RWPE1 (cell line): ENCODE measurements at regions not wholly inside any gene's neighbourhood (a gene's known extent, or its start where the extent isn't known, plus 50 kb on each side); places are given as distances from the start of the nearest gene placed in this dataset.

Source experiments
- CTCF ChIA-PET: fragments of 350-600 bp; sonication (Branson Sonifier 250); formaldehyde crosslinking; extraction: SDS; loops from one replicate; lab custom pipeline; 2021; lab: Yijun Ruan, JAX
- POLR2A ChIA-PET: fragments of 400-600 bp; formaldehyde crosslinking; extraction: SDS; loops from one replicate; lab custom pipeline; 2020; ENCODE audit warnings: antibody characterized with exemption; ENCODE audit not compliant: low non-redundant PET; lab: Yijun Ruan, JAX
- DNase-seq: peaks from one replicate; pipeline ENCODE4 v3.0.0; 2012; ENCODE audit warnings: low spot score
- H3K27ac ChIP-seq: fragments of 450-650 bp; 2 replicates; pipeline ENCODE4 v1.5.1; 2017
- TF ChIP-seq, protein P1 (sequence below): fragments of 450-650 bp; conservative IDR thresholded peaks from 2 replicates; pipeline ENCODE4 v1.5.1; 2017; ENCODE audit warnings: low read depth, mild to moderate bottlenecking

DNA sequence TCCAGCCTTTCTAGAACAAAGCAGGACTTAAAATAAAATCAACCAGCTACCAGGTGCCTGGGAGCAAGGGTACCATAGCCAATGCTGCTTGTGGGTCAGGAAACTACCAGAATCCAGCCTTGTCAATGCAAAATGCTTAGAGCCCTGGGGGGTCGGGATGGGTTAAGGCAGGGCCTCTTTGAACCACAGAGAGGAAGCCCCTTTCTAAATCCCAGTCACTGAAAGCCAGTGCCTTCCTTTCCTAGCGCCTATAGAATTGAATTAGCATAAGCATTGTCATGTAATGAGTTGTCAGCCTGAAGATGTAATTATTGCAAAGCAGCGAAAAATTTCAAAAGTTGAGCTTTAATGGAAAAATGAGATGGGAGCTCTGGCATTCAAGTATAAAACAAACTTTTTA, 176.6 kb upstream of the DAB1 start:
- ChIA-PET POLR2A (no interaction called here), CTCF (no interaction called here)
- no peak for DNase-seq
- H3K27ac ChIP-seq: no peak overlapping the region
- TF ChIP-seq, protein P1, sequence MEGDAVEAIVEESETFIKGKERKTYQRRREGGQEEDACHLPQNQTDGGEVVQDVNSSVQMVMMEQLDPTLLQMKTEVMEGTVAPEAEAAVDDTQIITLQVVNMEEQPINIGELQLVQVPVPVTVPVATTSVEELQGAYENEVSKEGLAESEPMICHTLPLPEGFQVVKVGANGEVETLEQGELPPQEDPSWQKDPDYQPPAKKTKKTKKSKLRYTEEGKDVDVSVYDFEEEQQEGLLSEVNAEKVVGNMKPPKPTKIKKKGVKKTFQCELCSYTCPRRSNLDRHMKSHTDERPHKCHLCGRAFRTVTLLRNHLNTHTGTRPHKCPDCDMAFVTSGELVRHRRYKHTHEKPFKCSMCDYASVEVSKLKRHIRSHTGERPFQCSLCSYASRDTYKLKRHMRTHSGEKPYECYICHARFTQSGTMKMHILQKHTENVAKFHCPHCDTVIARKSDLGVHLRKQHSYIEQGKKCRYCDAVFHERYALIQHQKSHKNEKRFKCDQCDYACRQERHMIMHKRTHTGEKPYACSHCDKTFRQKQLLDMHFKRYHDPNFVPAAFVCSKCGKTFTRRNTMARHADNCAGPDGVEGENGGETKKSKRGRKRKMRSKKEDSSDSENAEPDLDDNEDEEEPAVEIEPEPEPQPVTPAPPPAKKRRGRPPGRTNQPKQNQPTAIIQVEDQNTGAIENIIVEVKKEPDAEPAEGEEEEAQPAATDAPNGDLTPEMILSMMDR: no peak

GRCh38 chr1:57599236-57599994, 175.6 kb upstream of the DAB1 start:
- POLR2A ChIA-PET: no interaction called here
- CTCF ChIA-PET: interaction anchor here (0.5 kb wide), 1 partner anchor 482 kb away, joined by 4 read pairs; no protein-coding TSS in a partner anchor
- DNase-seq: no peak
- H3K27ac ChIP-seq: no peak overlapping the region
- TF ChIP-seq, protein P1: no peak

GRCh38 chr1:57597036-57597435, 173.2 kb upstream of the DAB1 start:
- TF ChIP-seq, protein P1: no peak
- no peak for DNase-seq
- no peak overlapping the region for H3K27ac ChIP-seq
- POLR2A ChIA-PET: no interaction called here
- CTCF ChIA-PET: no interaction called here

DNA sequence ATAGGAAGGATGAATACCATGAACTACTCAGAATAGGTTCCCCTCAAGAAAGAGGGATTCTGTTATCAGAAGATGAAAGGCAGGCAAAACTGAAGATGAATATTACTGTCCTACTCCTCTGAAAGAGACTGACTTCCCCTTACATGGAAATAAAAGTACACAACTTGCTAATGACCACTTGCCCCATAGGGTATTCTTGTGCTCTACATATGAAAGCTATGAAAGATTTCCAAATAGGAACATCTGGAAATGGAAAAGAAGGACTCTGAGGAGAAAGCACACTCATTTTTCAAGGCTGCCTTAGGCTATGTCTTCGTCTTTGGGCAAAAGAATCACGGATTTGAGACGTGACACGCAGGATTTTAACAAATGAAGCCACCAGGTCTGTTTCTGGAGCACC, 170.1 kb upstream of the DAB1 start:
- ChIA-PET POLR2A (no interaction called here), CTCF (no interaction called here)
- TF ChIP-seq, protein P1: no peak
- H3K27ac ChIP-seq: no peak overlapping the region
- DNase-seq: no peak

- TF ChIP-seq, protein P1: no peak
- H3K27ac ChIP-seq: no peak overlapping the region
- CTCF ChIA-PET: no interaction called here
- POLR2A ChIA-PET: no interaction called here
- peak; percentile 4 for DNase-seq
Observed at GRCh38 chr1:57591842-57592241, 168.0 kb upstream of the DAB1 start.

GRCh38 chr1:57590978-57591377, 167.1 kb upstream of the DAB1 start:
- peak; percentile 5 for DNase-seq
- no peak overlapping the region for H3K27ac ChIP-seq
- ChIA-PET CTCF (no interaction called here), POLR2A (no interaction called here)
- TF ChIP-seq, protein P1: no peak
